ENCODE measurements at regions not wholly inside any gene's neighbourhood (a gene's known extent, or its start where the extent isn't known, plus 50 kb on each side); places are given as distances from the start of the nearest gene placed in this dataset.

- RAD21 ChIA-PET (ENCODE audit: low non-redundant PET in 1 of 2, low total read pairs in 2 of 2, uncharacterized antibody in 2 of 2, unreplicated experiment in 2 of 2), result no interaction called here
- Histone ChIP-seq H3K4me2 (ENCODE audit: low read length) (no peak overlapping the region), H3K27ac (ENCODE audit: low read depth, low read length) (no peak overlapping the region), H3K9me2 (ENCODE audit: insufficient read depth) (peaks cover 4% of the 10 kb centered on the region; the same call in 1 of the 2 replicates), H3K9me3 (ENCODE audit: control insufficient read depth in 1 of 2, insufficient read depth in 1 of 2, low read depth in 1 of 2, low read length in 2 of 2) (no peaks in the 10 kb centered on the region), H3K27me3 (ENCODE audit: insufficient read depth, low read length) (no peaks in the 10 kb centered on the region), H3K4me3 (replicated peaks in 1 of 2; ENCODE audit: low read depth in 1 of 2, low read length in 2 of 2) (no peak overlapping the region), H3K36me3 (ENCODE audit: control insufficient read depth in 1 of 2, insufficient read depth in 2 of 2, low read length in 2 of 2) (no peaks in the 10 kb centered on the region), H4K20me1 (ENCODE audit: insufficient read depth) (no peaks in the 10 kb centered on the region), H2AFZ (ENCODE audit: low read depth, low read length, poor library complexity, severe bottlenecking) (no peak overlapping the region), H3K79me2 (ENCODE audit: insufficient read depth, low read length) (no peaks in the 10 kb centered on the region), H3K4me1 (ENCODE audit: control insufficient read depth in 1 of 2, insufficient read depth in 2 of 2, low read length in 2 of 2) (peaks cover 0 to 10% of the 10 kb centered on the region in 2 experiments), H3K9ac (ENCODE audit: low read length) (no peak overlapping the region)
- intact Hi-C loops (cut with micrococcal nuclease), result no loop called here
- ATAC-seq (no peak), DNase-seq (ENCODE audit: low read depth, low spot score) (no peak)
- no peak for TF ChIP-seq EZH2 (IDR thresholded peaks at IDR 0.05)
- CTCF ChIA-PET, result no interaction called here
- BruUV-seq (replicated peaks), result no TSS peak
- POLR2A ChIA-PET, result no interaction called here
Measured at GRCh38 chr13:105441051-105441750, 1094.3 kb downstream of the EFNB2 start.

- no peak for TF ChIP-seq TCF7L2 (IDR thresholded peaks at IDR 0.05; ENCODE audit: borderline replicate concordance, extremely low read depth, insufficient read depth, insufficient read length)
- TF ChIP-seq SP1 (IDR thresholded peaks at IDR 0.05; ENCODE audit: low read depth), result no peak
- no peak for TF ChIP-seq ELF1 (IDR thresholded peaks at IDR 0.05; ENCODE audit: borderline replicate concordance, low read depth)
- TF ChIP-seq RAD21 (IDR thresholded peaks at IDR 0.05; ENCODE audit: low read depth), result no peak
- no peak for TF ChIP-seq ZFX (IDR thresholded peaks at IDR 0.05)
- no peak for TF ChIP-seq EZH2 (IDR thresholded peaks at IDR 0.05)
- TF ChIP-seq JUND (IDR thresholded peaks at IDR 0.05), result no peak
- no peak for TF ChIP-seq REST (IDR thresholded peaks at IDR 0.05; ENCODE audit: low read depth)
- TF ChIP-seq CEBPB (IDR thresholded peaks at IDR 0.05; ENCODE audit: low read depth), result no peak
- no peak for TF ChIP-seq FOSL1 (IDR thresholded peaks at IDR 0.05; ENCODE audit: low read depth)
- BruUV-seq (replicated peaks), result no TSS peak
- no peaks in the 10 kb centered on the region for H4K20me1 ChIP-seq (ENCODE audit: insufficient read depth)
- ATAC-seq, result no peak
- ChIA-PET CTCF (interaction anchor here (1.7 kb wide), 1 partner anchor 26 kb away, joined by 4 read pairs; no protein-coding TSS in a partner anchor), POLR2A (no interaction called here), RAD21 (ENCODE audit: low non-redundant PET in 1 of 2, low total read pairs in 2 of 2, uncharacterized antibody in 2 of 2, unreplicated experiment in 2 of 2) (no interaction called here)
- no peaks in the 10 kb centered on the region for H3K9me3 ChIP-seq (ENCODE audit: control insufficient read depth in 1 of 2, insufficient read depth in 1 of 2, low read depth in 1 of 2, low read length in 2 of 2)
- no peak overlapping the region for H3K9ac ChIP-seq (ENCODE audit: low read length)
- no peak overlapping the region for H2AFZ ChIP-seq (ENCODE audit: low read depth, low read length, poor library complexity, severe bottlenecking)
- H3K9me2 ChIP-seq (ENCODE audit: insufficient read depth), result no peaks in the 10 kb centered on the region
- no peaks in the 10 kb centered on the region for H3K27me3 ChIP-seq (ENCODE audit: insufficient read depth, low read length)
- no peak overlapping the region for H3K4me3 ChIP-seq (replicated peaks in 1 of 2; ENCODE audit: low read depth in 1 of 2, low read length in 2 of 2)
- no peak overlapping the region for H3K27ac ChIP-seq (ENCODE audit: low read depth, low read length)
- intact Hi-C loops (cut with micrococcal nuclease), result no loop called here
- H3K4me1 ChIP-seq (ENCODE audit: control insufficient read depth in 1 of 2, insufficient read depth in 2 of 2, low read length in 2 of 2), result no peaks in the 10 kb centered on the region
- H3K79me2 ChIP-seq (ENCODE audit: insufficient read depth, low read length), result no peaks in the 10 kb centered on the region
- H3K36me3 ChIP-seq (ENCODE audit: control insufficient read depth in 1 of 2, insufficient read depth in 2 of 2, low read length in 2 of 2), result no peaks in the 10 kb centered on the region
- no peak for DNase-seq (ENCODE audit: low read depth, low spot score)
- no peak overlapping the region for H3K4me2 ChIP-seq (ENCODE audit: low read length)
Measured at GRCh38 chr13:105436943-105437342, 1098.5 kb downstream of the EFNB2 start.

Data from HCT116 (cell line).